Keratinocyte (primary cell): ENCODE measurements at regions not wholly inside any gene's neighbourhood (a gene's known extent, or its start where the extent isn't known, plus 50 kb on each side); places are given as distances from the start of the nearest gene placed in this dataset.

ENCODE experiments used
- CTCF ChIP-seq, 3 experiments: IDR thresholded peaks in 1 of 3; conservative IDR thresholded peaks in 1 of 3; optimal IDR thresholded peaks in 1 of 3; 2 replicates in 2 of 3; 3 replicates in 1 of 3; pipeline versions ENCODE3 to v1.5.1; 2011; ENCODE audit warnings: low read length in 3 of 3, mild to moderate bottlenecking in 3 of 3, moderate library complexity in 2 of 3, control low read depth in 1 of 3, inconsistent platforms in 1 of 3; ENCODE audit not compliant: insufficient read depth in 2 of 3; ENCODE audit errors: extremely low read depth in 1 of 3
- EZH2 ChIP-seq: IDR thresholded peaks from one replicate; pipeline ENCODE4 v1.6.1; 2012; ENCODE audit warnings: inconsistent platforms, mild to moderate bottlenecking, low read length, moderate library complexity

- TF ChIP-seq CTCF (optimal IDR thresholded peaks at IDR 0.05 in 1 of 3, IDR thresholded peaks at IDR 0.05 in 1 of 3, conservative IDR thresholded peaks at IDR 0.05 in 1 of 3; ENCODE audit: extremely low read depth in 1 of 3, insufficient read depth in 2 of 3, low read length in 3 of 3): no peak
- no peak for TF ChIP-seq EZH2
Measured at GRCh38 chr7:25658375-25658774, 430.1 kb upstream of the NPVF start.
